HG02970 (cell line): ENCODE measurements at regions not wholly inside any gene's neighbourhood (a gene's known extent, or its start where the extent isn't known, plus 50 kb on each side); places are given as distances from the start of the nearest gene placed in this dataset.

Experiments used
- ATAC-seq: cut with Tn5 transposase; IDR thresholded peaks from one replicate; pipeline ENCODE4 v1.9.1; 2021; ENCODE audit warnings: mild to moderate bottlenecking, moderate library complexity, moderate number of reproducible peaks; ENCODE audit not compliant: unreplicated experiment, low FRiP score

- no peak for ATAC-seq
Measured at GRCh38 chr1:37127254-37127748, 93.0 kb upstream of the GRIK3 start.

GRCh38 chr1:37128091-37128490, 93.8 kb upstream of the GRIK3 start:
- ATAC-seq: no peak

DNA sequence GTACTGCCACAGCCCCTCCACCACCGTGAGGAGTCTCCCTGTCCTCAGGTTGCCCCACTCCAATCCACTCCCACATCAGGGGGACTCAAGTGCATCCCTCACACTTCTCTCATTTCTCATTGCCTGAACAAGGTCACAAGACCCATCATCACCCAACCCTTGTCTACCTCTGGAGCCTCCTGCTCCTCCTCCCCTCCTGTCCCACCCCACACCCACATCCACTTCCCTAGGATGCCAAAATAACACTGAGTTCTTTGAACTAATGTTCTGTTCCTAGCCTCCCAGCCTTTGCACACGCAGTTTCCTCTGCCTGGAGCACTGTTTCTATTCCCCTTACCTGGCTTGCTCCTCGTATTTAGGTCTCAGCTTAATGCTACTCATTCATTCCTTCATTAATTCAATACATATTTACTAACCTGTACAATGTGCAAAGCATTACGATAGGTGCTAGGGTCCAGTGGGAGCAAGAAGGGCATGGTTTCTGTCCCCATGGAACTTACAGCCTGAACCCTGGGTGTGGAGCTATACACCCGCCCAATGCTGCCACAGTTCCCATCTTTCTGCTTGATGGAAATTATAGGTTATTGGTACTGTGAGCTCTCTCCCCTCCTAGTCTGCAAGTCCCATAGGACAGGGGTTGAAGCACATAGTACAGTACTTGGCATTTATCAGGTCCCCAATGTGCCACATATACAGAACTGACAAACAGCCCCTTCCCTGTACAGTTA, 96.1 kb upstream of the GRIK3 start:
- no peak for ATAC-seq

DNA sequence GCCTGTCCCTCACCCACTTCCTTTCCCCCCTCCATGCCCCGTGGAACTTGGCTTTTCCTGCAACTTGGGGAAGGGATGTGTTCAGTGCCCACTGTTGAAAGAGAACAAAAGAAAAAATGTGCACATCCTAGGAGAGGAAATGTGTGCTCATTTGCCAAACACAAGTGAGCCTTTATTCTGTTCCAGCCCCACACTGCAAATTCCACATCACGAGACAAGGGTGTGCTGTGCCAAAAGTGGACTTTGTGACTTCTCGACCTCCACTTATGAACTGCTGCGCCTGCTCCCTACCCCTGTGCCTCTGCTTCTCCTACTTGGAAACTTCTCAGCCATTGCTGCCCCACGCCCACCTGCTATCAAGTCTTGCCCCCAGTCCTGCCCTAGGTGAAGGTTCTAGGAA, 97.0 kb upstream of the GRIK3 start:
- no peak for ATAC-seq

DNA sequence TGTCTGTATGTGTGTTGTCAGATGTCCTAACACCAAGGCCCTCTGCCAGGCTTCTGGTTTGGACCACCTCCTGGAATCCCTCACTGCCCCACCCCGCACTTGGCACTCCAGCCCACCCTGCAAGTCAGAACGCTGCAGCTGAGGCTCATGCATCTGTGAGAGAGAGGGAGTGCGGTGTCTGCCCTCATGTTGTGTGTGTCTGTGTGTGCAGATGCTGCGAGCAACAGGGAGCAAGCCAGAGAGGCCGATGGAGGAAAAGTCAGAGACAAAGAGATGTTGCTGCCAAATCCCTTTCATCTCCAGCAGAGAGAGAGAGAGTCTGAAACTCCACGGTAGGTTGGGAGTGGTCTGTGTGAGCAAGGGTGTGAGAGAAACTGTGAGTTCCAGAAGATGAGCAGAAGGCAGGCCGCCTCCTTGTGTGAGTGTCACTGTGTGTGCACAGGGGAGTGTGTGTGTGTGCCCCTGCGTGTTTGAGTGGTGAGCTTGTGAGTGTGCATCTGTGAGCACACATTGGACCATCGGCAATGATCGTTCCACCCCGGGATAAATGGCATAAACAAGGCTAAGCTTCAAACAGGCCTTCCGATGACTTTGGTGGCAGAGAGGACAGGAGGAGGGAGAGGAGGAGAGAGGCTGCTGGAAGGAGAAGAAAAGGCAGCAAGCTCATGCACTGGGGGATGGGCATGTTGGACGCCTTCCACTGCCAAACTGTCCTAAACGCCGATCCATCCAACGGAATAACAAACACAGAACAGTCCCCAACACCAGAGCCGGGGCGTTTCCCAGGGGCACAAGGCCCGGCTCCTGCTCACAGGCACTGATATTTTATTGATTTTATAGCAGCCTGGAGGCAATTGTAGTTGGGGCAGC, 99.2 kb upstream of the GRIK3 start:
- no peak for ATAC-seq

GRCh38 chr1:37134599-37134998, 100.3 kb upstream of the GRIK3 start:
- no peak for ATAC-seq

DNA sequence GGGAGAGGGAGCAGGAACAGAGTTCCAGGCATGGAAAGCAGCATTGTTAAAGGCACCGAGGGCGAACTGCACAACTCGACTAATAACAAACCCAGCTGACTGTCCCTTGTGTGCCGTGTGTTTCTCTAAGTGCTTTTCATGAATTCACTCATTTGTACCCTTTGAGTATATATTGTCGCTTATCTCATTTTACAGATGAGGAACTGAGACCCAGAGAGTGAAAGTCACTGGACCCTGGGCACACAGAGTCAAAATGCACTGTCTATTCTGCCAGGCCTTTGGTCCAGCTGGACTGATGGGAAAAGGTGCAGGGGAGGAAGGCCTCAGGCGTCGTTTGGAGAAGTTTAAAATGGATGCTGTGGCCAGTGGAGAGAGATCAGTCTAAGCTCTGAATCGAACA, 100.7 kb upstream of the GRIK3 start:
- no peak for ATAC-seq

DNA sequence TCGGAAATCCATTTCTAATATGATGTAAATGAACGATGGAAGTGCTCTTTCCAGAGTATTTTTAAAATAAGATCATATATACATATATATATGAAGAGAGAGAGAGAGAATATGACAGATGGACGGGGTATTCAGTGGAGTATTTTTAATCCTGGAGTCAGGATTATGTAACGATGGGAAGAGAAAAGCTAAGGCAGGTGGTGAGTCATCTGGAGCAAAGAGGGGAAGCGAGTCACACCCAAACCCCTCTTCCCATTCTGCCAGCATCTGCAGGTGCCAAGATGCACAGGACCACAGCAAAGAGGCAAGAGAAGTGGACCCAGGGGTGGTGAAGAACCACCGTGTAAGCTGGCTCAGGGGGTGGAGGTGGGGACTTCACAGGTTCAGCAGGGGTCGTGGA, 102.7 kb upstream of the GRIK3 start:
- ATAC-seq: no peak

- ATAC-seq: no peak
Measured at GRCh38 chr1:37137601-37138000, 103.3 kb upstream of the GRIK3 start.

DNA sequence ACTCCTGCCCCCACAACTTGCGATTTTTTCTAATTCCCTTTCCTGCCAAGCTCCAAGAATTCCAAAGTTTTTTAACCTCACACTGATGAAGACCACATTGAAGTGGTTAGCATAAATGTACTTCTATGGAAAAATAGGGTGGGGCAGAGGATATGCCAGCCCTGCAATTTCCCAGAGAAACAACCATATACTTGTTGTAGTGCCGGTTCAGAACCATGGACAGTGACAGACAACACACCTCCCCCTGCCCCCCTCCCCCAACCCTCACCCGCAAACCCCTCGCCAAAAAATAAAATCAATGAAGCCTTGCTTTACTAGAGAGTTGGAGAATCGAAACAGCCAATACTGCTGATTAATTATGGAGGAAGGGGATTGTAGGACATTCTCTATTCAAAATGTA, 109.5 kb upstream of the GRIK3 start:
- ATAC-seq: no peak

- no peak for ATAC-seq
Measured at GRCh38 chr1:37146071-37146470, 111.8 kb upstream of the GRIK3 start.

DNA sequence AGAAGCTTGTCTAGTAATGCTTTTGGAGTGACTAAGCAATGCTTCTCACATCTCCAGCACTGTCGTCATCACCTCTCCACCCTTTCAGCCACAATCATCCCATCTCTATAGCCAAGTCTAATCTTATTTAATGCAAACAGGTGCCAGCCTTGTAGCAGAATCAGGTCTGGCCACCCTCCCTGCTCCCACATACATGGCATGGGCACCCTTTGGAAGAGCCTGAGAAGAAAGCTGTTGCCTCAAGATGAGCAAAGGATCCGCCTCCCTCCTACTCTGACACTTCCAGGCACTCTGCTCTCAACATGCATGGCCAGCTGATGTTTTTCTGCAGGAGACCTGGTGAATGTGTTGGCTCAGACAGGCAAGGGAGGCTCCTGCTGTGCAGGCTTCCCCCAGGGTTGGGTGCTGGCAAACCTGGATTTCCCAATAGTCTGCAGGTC, 113.1 kb upstream of the GRIK3 start:
- ATAC-seq: no peak

- no peak for ATAC-seq
Measured at GRCh38 chr1:37147906-37148305, 113.6 kb upstream of the GRIK3 start.

DNA sequence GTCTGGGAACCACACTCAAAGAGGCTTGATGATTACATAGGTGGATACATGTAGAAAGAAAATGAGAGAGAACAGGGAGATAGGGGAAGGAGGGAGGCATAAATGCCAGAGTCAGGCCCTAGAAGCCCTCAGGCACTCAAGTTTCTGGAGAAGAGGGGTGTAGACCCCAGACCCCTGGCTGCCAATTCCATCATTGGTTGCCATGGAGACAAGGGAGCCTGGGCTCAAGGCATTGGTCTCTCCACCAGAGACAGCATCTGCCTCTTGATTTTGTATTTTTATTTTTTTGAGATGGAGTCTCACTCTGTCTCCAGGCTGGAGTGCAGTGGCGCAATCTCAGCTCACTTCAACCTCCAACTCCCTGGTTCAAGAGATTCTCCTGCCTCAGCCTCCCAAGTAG, 114.3 kb upstream of the GRIK3 start:
- ATAC-seq: no peak

DNA sequence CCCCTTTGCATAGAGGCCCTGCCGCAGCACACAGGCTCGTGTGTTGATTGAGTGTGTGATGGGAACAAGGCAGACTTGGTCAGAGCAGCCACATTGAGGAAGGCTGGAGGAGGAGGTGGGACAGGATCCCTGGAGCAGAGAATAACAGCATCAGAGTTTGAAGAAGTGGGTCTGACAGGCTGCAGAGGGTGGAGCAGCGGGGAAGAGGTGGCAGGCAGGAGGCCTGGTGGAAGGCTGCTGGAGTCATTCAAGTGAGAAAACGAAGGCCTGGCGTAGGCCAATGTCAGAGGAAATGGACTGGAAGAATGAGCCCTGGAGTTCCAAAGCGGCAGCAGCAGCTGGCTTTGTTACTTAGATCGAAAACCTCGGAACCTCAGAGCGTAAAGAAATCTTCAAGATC, 115.0 kb upstream of the GRIK3 start:
- no peak for ATAC-seq

DNA sequence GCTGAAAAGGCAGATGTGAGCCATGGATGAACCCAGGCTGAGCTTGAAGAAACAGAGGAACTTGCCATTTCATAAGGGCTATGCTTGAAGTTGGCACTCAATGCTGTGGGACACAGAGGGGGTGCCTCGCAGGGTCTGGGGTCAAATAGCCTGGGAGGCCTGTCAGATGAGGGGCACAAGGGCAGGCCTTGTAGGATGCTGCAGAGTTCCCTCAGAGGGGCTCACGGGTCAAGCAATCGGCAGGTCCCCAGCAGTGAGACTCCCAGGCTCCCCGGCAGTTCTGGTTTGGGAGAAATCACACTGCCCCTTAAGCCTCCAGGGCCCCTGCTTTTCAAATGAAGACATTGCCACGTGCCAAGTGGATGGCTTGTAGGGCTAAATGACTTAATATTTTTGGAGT, 116.7 kb upstream of the GRIK3 start:
- ATAC-seq: no peak

GRCh38 chr1:37151789-37152188, 117.5 kb upstream of the GRIK3 start:
- no peak for ATAC-seq

DNA sequence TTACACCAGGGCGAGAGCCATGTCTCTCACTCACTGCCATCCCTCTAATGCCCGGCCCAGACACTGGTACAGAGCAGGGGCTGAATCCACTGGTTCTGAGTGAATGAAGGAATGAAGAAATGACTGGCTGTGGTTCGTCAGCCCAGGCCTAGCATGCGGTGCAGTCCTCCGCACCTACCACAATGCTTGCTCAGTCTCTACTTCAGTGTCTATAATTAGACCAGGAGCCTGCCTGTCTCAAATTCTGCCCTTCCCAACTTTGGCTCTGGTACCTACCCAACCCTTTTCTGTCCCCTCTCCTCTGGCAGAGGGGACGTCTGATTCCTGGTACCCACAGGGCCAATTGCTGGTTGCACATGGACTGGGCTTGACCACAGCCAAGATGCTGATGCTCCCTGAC, 118.2 kb upstream of the GRIK3 start:
- ATAC-seq: no peak

- ATAC-seq: no peak
Measured at GRCh38 chr1:37153116-37154100, 119.1 kb upstream of the GRIK3 start.

GRCh38 chr1:37156646-37157045, 122.3 kb upstream of the GRIK3 start:
- ATAC-seq: no peak

- ATAC-seq: no peak
Measured at GRCh38 chr1:37157634-37158033, 123.3 kb upstream of the GRIK3 start.
